Osteocyte (in vitro differentiated cells): ENCODE measurements at regions not wholly inside any gene's neighbourhood (a gene's known extent, or its start where the extent isn't known, plus 50 kb on each side); places are given as distances from the start of the nearest gene placed in this dataset.

Source experiments
- DNase-seq: peaks from one replicate; pipeline ENCODE4 v3.0.0; 2021; ENCODE audit warnings: mixed read lengths; ENCODE audit not compliant: unreplicated experiment; ENCODE audit errors: extremely low spot score
- H3K27ac Mint-ChIP-seq: one replicate; pipeline ENCODE4 v1.8.0; 2021; ENCODE audit warnings: mild to moderate bottlenecking, mixed read lengths; ENCODE audit not compliant: unreplicated experiment
- H3K27me3 Mint-ChIP-seq: one replicate; pipeline ENCODE4 v1.8.0; 2021; ENCODE audit warnings: mixed read lengths; ENCODE audit not compliant: unreplicated experiment
- H3K36me3 Mint-ChIP-seq: one replicate; pipeline ENCODE4 v1.8.0; 2021; ENCODE audit warnings: mixed read lengths; ENCODE audit not compliant: unreplicated experiment
- H3K4me1 Mint-ChIP-seq: one replicate; pipeline ENCODE4 v1.8.0; 2021; ENCODE audit warnings: mixed read lengths; ENCODE audit not compliant: unreplicated experiment
- H3K4me3 Mint-ChIP-seq: one replicate; pipeline ENCODE4 v1.8.0; 2021; ENCODE audit warnings: mild to moderate bottlenecking, moderate library complexity, mixed read lengths; ENCODE audit not compliant: unreplicated experiment
- H3K9me3 Mint-ChIP-seq: one replicate; pipeline ENCODE4 v1.8.0; 2021; ENCODE audit warnings: mixed read lengths; ENCODE audit not compliant: unreplicated experiment
- TF ChIP-seq, protein P1 (sequence below): fragments of 200-600 bp; sonication (generic); IDR thresholded peaks from 2 replicates; pipeline ENCODE4 v1.5.0; 2021; ENCODE audit warnings: antibody characterized with exemption, mild to moderate bottlenecking, moderate library complexity

- no peaks in the 10 kb centered on the region for H3K9me3 Mint-ChIP-seq
- H3K27ac Mint-ChIP-seq: peak overlapping the region; percentile 75
- TF ChIP-seq, protein P1, sequence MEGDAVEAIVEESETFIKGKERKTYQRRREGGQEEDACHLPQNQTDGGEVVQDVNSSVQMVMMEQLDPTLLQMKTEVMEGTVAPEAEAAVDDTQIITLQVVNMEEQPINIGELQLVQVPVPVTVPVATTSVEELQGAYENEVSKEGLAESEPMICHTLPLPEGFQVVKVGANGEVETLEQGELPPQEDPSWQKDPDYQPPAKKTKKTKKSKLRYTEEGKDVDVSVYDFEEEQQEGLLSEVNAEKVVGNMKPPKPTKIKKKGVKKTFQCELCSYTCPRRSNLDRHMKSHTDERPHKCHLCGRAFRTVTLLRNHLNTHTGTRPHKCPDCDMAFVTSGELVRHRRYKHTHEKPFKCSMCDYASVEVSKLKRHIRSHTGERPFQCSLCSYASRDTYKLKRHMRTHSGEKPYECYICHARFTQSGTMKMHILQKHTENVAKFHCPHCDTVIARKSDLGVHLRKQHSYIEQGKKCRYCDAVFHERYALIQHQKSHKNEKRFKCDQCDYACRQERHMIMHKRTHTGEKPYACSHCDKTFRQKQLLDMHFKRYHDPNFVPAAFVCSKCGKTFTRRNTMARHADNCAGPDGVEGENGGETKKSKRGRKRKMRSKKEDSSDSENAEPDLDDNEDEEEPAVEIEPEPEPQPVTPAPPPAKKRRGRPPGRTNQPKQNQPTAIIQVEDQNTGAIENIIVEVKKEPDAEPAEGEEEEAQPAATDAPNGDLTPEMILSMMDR: no peak
- H3K36me3 Mint-ChIP-seq: no peaks in the 10 kb centered on the region
- no peak for DNase-seq
- peaks cover 26% of the 10 kb centered on the region for H3K4me1 Mint-ChIP-seq
- H3K27me3 Mint-ChIP-seq: no peaks in the 10 kb centered on the region
- no peak overlapping the region for H3K4me3 Mint-ChIP-seq
Measured at GRCh38 chr21:16073586-16073985, 343.8 kb downstream of the USP25 start.

DNA sequence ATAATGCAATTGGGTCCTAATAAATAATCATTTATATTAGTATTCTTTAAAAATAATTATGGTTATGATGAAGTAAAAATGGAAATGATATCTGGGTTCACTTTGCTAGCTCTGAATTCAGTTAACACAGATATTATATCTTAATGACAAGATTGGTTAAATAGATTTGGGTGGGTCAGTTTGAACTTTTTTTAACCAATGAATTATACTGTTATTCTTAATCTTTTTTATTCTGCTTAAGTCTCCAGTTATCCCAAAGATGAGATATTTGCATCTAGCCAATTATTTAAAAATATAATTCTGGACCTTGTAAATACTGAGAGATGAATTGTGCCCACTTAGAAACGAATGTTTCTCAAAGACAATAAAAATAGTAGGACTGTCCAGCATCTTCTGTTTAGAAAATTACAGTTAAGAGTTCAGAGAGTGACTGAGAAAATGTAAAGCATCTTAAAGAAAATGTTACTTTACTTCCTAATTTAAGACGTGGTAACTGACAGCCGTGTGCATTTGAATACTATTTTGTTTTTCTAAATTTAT is 345.2 kb downstream of the USP25 start:
- H3K4me1 Mint-ChIP-seq: peaks cover 33% of the 10 kb centered on the region
- TF ChIP-seq, protein P1: no peak
- DNase-seq: no peak
- H3K27me3 Mint-ChIP-seq: no peaks in the 10 kb centered on the region
- H3K27ac Mint-ChIP-seq: no peak overlapping the region
- no peaks in the 10 kb centered on the region for H3K9me3 Mint-ChIP-seq
- H3K36me3 Mint-ChIP-seq: no peaks in the 10 kb centered on the region
- H3K4me3 Mint-ChIP-seq: no peak overlapping the region

DNA sequence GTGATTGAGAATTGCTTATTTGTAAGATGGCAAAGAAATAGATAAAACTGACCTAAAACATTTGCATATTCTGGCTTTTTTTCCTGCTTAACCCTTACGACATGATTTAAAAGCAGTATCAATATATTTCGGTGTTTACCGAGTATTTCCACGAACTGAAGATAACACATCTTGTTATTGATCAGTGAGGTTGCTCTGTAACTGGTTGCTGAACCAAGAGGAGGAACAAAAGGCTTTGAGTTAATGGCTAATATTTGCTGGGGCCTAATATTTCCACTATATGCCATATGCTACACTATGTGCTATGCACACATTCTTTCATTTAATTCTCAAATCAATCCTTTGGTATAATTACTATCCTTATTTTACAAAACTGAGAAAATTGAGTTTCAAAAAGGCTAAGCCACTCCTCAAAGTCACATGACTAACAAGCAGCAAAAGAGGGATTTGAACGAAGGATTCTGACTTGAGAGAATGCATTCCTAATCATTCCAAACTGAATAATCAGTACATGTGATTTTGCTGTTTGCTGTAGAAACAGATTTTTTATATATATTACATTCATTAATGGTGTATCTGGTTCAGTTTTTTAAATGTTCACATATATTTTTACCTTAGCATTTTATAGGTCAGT is 346.0 kb downstream of the USP25 start:
- TF ChIP-seq, protein P1: no peak
- Mint-ChIP-seq H3K27me3 (no peaks in the 10 kb centered on the region), H3K4me1 (peaks cover 37% of the 10 kb centered on the region), H3K4me3 (no peak overlapping the region), H3K27ac (no peak overlapping the region), H3K36me3 (no peaks in the 10 kb centered on the region), H3K9me3 (no peaks in the 10 kb centered on the region)
- DNase-seq: no peak

DNA sequence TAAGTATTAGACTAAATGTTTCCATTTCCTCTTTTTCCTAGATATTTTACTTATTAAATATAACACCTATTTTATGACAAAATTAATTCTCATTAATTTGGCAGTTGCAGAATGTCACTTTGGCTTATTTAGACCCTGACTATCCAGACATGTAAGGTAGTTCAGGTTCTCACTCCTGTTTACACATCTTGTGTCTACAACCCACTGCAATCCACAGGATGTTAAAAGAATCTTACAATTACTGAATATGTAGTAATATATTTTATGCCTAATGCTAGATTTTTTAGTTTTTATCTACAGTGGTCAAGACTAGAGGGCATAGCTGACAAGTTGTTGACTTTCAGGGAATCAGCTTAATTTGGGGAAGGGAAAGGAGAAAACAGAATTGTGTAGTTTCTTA is 346.7 kb downstream of the USP25 start:
- H3K27ac Mint-ChIP-seq: no peak overlapping the region
- no peaks in the 10 kb centered on the region for H3K9me3 Mint-ChIP-seq
- H3K4me3 Mint-ChIP-seq: no peak overlapping the region
- no peak for DNase-seq
- no peaks in the 10 kb centered on the region for H3K27me3 Mint-ChIP-seq
- peaks cover 35% of the 10 kb centered on the region for H3K4me1 Mint-ChIP-seq
- H3K36me3 Mint-ChIP-seq: no peaks in the 10 kb centered on the region
- TF ChIP-seq, protein P1: no peak

- Mint-ChIP-seq H3K9me3 (no peaks in the 10 kb centered on the region), H3K27me3 (no peaks in the 10 kb centered on the region), H3K36me3 (peaks cover 1% of the 10 kb centered on the region), H3K4me1 (peaks cover 25% of the 10 kb centered on the region), H3K27ac (no peak overlapping the region), H3K4me3 (no peak overlapping the region)
- TF ChIP-seq, protein P1: no peak
- DNase-seq: no peak
Measured at GRCh38 chr21:16078382-16078781, 348.6 kb downstream of the USP25 start.
